Adrenal gland (tissue), 5 donors: ENCODE measurements at regions not wholly inside any gene's neighbourhood (a gene's known extent, or its start where the extent isn't known, plus 50 kb on each side); places are given as distances from the start of the nearest gene placed in this dataset.

Experiments
- CTCF ChIP-seq, 6 experiments: fragments of 450-650 bp in 4 of 6; fragments of 200-600 bp in 2 of 6; sonication (generic) in 1 of 6; IDR thresholded peaks; 1 replicate in 5 of 6; 2 replicates in 1 of 6; pipeline versions ENCODE4 v1.5.1 to v1.8.0; 2016 to 2021; ENCODE audit warnings: antibody characterized with exemption in 6 of 6, mild to moderate bottlenecking in 2 of 6, moderate library complexity in 1 of 6
- POLR2A ChIP-seq, 2 donors: fragments of 450-650 bp; IDR thresholded peaks; one replicate each; pipeline ENCODE4 v1.6.1; 2017; ENCODE audit warnings: antibody characterized with exemption in 2 of 2, mild to moderate bottlenecking in 2 of 2, moderate library complexity in 1 of 2
- donor health status: DM: no; HTN: no; CAD: no.

GRCh38 chr3:26293329-26293844, 329.2 kb upstream of the LRRC3B start:
- TF ChIP-seq POLR2A (IDR thresholded peaks at IDR 0.05): no peak
- TF ChIP-seq CTCF (IDR thresholded peaks at IDR 0.05): no peak
